SH-SY5Y (cell line): ENCODE measurements at regions not wholly inside any gene's neighbourhood (a gene's known extent, or its start where the extent isn't known, plus 50 kb on each side); places are given as distances from the start of the nearest gene placed in this dataset.

Experiments used
- GATA2 ChIP-seq: IDR thresholded peaks from 2 replicates; pipeline ENCODE4 v1.6.1; 2011; ENCODE audit warnings: mild to moderate bottlenecking, low read depth, low read length
- GATA3 ChIP-seq: IDR thresholded peaks from 2 replicates; pipeline ENCODE4 v1.6.1; 2011; ENCODE audit warnings: low read depth, mild to moderate bottlenecking, low read length, moderate library complexity

DNA sequence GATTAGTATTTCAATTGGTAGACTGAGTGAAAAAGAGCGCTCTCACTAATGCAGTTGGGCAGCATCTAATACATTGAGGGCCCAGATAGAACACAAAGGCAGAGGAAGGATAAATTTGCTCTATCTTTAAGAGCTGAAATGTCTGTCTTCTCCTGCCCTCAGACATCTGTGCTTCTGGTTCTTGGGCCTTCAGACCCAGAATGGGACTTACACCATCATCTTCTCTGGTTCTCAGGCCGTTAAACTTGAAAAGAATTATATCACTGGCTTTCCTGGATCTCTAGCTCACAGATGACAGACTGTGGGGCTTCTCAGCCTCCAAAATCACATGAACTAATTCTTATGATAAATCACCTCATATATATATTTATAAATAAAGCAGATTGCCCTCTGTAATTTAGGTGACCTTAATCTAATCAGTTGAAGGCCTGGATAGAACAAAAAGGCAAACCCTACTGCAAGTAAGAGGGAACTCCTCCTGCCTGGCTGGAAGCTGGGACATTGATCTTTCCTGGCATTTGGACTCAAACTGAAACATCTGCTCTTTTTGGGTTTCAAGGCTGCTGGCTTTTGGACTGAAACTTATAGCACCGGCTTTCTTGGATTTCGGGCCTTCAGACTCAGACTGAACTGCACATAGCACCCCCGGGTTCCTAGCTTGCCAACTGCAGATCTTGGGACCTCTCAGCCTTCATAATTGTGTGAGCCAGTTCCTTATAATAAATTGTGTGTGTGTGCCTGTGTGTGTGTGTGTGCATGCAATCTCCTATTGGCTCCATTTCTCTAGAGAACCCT lies 390.4 kb upstream of the PLXNA2 start:
- TF ChIP-seq GATA3 = no peak
- TF ChIP-seq GATA2 = no peak

DNA sequence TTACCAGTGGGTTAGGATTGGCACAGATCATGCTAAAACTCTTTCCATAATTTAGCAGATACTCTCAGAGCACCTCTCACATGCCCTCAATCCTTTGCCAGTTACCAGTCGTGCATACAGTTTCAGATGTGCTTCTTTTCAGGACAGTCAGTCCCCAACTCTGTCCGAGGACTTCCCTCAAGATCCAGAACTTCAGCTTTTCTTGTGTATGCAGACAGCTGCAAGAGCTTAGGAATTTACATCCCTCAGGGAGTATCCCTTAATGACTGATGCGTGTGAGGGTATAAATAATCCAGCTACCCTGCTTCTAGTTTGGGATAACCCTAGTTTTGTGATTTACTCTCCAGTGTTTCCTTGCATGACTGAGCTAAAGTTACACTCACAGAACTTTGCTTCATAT lies 393.0 kb upstream of the PLXNA2 start:
- TF ChIP-seq GATA2 (no peak), GATA3 (no peak)

DNA sequence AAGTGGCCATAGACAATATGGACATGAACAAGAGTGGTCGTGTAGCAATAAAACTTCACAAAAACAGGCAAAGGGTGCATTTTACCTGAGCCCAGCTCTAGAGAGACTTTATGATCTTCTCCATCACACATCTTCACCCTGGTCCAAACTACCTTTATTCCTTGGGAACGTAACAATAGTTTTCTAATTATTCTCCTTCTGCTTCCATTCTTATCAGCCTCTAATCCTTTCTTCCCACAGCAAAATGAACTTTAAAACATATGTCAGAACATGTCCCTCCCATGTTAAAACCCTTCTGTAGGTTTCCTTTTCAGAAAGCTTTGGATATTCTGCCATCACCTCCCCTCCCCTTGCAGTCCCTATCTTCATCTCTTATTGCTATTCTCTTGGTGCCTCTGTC lies 395.2 kb upstream of the PLXNA2 start:
- TF ChIP-seq GATA3 (no peak), GATA2 (no peak)

DNA sequence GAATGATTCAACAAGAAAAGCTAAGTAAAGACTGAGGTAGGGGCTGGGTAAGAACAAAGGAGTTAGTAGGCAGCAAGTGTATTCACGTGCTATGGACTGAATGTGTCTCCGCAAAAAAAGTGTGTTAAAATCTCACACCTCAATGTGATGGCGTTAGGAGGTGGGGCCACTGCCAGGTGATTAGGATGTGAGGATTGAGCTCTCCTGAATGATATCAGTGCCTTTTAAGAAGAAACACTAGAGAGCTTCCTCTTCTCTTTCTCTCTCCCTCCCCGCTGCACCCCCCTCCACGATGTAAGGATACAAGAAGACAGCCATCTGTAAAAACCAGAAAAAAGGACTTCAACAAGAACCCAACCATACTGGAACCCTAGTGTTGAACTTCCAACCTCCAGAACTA lies 396.1 kb upstream of the PLXNA2 start:
- no peak for TF ChIP-seq GATA2
- no peak for TF ChIP-seq GATA3

DNA sequence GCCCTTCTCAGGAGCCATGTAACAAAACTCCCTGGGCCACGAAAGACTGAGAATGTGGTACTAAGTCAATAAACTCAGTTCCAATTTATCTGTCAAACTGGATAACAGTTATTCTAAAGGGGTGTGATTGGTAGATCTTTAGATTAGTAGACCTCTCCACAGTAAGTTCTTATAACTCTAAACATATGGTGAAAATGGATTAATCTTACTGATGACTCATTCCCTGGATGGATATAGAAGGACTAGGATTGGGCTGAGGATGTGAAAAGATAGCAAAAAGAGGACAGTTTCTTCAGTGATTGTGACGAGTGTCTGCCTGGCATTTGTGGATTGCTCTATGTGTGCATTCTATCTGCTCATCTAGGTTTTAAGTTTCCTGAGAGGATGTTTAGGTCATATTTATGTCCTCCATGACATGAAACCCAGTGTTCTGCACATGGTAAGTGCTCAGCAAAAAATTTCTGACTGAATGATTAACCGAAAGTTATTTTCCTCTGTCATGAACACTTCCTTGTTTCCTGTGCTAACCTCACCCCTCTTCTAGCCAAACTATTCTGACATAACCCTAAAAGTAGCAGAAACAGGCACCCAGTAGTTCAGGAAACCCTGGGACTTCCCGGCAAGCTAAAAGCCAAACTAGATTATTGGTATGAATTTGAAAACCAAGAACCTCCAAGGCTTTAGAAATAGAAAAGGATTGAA lies 397.5 kb upstream of the PLXNA2 start:
- TF ChIP-seq GATA3 = no peak
- no peak for TF ChIP-seq GATA2

DNA sequence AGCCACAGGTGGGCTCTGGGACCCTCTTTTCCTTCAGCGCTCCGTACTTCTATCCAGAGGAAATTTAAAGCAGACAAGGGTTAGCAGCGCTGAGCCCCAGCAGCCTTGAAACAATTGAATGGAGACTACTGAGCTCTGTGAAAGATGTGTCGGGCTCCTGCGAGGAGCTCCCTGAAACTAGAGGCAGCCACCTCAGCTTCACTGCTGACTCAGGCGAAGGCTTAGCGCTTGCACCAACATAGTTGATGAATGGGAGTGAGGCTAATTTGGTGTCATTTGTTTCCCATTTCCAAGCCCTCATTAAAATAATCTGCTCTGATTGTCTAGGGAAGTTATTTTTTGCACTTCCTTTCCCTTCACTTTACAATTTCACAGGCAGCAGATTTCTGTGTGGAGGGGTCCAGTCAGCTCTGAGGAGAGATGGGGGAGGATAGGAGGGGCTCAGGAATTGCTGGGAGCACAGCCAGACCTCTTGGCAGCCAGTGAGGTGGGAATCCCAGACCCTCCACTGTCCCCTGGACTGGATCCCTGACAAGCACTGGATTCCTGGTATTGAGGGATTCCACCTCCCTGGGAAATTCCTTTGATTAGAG lies 398.9 kb upstream of the PLXNA2 start:
- TF ChIP-seq GATA2 (no peak), GATA3 (no peak)

DNA sequence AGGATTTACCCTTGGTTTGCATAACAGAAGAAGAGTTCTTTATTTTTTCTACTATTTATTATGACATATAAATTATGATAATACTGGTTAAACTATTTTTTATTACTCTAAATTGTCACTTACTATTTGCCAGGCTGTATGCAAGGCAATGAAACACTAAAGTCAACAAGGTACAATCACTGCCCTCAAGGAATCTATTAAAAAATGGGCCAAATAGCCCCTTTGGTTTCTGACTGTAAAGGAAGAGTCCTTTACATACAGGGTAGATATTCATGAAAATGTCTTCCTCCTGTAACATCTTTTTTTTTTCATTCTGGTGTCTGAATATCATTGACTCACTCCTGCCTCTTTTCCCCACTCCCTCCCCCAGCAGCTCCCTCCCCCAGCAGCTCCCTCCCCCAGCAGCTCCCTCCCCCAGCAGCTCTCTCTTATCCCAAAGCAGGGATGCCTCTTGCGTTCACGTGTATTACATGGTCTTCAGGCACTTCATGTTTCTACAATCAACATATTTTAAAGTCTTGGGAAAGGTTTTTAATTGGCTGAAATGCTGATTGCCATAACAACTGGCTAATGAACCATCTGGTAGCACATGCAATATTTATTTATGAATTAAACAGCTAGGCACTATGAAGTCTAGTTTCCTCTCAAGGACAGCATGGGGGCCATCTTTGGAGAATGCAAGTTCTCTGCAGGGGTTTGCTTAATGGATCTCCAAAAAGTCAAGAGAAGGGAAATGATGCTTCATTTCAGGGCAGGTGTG lies 400.4 kb upstream of the PLXNA2 start:
- no peak for TF ChIP-seq GATA3
- no peak for TF ChIP-seq GATA2

DNA sequence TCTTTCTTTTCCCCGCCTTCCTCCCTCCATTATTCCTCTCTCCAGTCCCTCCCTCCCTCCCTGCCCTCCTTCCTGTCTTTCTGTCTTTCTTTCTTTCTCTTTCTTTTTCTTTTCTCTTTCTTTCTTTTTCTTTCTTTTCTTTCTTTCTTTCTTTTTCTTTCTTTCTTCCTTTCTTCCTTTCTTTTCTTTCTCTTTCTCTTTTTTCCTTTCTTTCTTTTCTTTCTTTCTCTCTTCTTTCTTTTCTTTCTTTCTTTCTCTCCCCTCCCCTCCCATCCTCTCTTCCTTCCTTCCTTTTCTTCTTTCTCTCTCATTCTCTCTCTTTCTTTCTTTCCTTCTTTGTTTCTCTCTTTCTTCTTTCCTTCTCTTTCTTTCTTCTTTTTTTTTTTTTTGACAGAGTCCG lies 402.2 kb upstream of the PLXNA2 start:
- TF ChIP-seq GATA3 (no peak), GATA2 (no peak)

DNA sequence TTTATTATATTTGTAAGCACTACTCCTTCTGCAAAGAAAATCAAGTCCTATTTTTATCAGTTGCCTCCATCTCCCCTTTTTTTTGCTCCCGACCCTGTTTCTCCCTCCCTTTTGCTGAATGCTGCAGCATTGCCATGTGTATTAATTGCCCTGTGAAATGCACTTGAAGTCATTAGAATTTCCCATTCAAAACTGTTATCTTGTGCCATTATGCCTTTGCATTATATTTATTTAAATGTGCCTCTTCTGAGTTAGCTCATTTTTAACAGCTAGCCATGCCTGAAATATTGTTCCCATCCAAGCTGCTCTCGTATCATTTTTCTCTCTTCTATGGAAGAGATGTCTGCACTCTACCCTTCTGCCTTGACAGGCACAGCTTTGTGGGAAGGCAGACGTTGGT lies 404.0 kb upstream of the PLXNA2 start:
- TF ChIP-seq GATA2 (no peak), GATA3 (no peak)

DNA sequence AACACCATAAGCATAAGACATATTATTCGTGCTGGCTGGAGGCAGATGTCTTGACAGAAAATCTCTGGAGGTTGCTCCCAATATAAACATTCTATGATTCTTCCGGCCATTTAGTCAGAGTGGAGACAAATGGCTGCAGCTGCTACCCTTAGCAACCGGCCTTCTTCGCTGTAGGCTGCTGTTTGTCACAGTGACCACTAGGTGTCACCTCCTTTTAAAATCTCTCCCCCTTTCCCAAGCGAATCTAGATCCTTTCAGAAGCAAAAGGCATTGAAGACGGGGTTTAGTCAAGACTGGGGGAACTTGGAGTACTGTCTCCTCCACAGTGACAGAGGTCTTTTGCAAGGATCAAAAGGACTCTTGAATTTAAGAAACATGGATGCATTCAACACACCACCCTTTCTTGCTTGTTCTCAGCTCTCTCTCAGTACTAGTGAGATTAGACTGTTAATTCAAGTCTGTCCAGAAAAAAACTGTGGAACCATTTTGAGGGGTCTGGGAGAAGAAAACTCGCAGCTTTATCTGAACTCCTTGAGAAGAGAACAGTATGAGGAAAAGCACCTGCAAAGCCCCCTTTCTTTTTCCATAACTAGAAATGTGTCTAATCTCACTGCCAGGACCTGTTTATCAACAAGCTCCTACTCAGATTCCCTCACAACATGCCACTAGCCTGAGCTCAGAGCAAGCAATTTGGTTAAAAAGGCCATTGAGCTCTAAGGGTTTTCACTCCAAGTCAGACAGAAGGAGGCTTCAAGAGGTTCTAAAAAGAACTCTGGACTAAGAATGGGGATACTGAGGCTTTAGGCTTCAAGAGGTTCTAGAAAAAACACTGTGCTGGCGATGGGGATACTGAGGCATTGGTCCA lies 408.3 kb upstream of the PLXNA2 start:
- TF ChIP-seq GATA2 (no peak), GATA3 (no peak)

DNA sequence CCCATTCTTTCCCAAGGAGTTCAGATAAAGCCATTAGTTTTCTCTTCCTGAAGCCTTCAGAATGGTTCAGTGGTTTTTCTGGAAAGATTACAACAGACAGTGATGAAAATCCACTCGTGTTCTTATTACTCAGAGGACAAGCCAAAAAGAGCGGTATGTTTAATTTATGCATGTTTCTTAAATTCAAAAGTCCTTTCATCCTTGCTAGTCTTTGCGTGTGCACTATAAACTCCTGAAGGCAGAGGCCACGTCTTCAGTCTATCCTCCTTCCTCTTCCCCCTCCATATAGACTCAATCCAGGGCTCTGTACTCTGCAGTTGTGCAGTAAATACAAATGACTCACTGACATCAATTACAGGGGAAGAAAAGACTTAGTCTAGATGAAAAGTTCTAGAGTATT lies 409.2 kb upstream of the PLXNA2 start:
- no peak for TF ChIP-seq GATA2
- TF ChIP-seq GATA3 = no peak

DNA sequence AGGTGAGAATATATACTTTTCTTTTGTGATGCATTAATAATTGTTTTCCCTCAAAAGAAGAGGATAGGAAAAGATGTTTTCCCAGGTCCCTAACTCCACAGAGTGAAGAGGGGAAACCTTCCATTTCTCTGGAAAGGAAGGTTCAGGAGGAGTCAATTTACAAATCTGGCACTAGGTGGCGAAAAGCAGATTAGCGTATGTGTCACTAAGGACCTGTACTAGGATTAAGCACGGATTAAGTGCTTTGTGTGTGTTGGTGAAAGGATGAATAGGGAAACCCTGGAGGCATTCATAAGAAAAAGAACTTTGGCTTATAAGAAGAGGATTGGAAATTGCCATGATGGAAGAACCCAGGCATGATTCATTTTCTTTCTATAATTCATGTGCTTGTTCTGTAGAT lies 410.1 kb upstream of the PLXNA2 start:
- no peak for TF ChIP-seq GATA3
- no peak for TF ChIP-seq GATA2

DNA sequence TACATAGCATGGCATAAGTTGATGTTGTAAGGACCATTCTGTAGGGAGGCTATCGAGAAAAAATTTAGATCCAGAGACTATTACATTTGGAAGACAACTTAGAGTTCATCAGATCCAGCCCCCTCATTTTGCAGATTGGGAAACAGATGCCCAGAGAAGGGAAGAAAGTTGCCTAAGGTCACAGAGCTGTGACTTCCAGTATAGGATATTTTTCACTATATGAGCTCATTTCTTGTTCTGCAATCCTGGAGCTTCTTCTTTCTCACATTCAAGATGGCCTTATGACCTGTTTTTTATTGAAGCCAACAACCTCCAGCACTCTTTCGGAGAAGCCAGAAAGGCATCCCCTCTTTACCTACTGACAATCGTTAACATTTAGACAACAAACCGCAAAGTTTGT lies 421.8 kb upstream of the PLXNA2 start:
- TF ChIP-seq GATA3 = no peak
- TF ChIP-seq GATA2 = no peak
